HG02943 (cell line): ENCODE measurements at regions not wholly inside any gene's neighbourhood (a gene's known extent, or its start where the extent isn't known, plus 50 kb on each side); places are given as distances from the start of the nearest gene placed in this dataset.

Source experiments
- ATAC-seq: cut with Tn5 transposase; IDR thresholded peaks from one replicate; pipeline ENCODE4 v1.9.1; 2021; ENCODE audit warnings: mild to moderate bottlenecking, low read depth, moderate library complexity; ENCODE audit not compliant: unreplicated experiment

DNA sequence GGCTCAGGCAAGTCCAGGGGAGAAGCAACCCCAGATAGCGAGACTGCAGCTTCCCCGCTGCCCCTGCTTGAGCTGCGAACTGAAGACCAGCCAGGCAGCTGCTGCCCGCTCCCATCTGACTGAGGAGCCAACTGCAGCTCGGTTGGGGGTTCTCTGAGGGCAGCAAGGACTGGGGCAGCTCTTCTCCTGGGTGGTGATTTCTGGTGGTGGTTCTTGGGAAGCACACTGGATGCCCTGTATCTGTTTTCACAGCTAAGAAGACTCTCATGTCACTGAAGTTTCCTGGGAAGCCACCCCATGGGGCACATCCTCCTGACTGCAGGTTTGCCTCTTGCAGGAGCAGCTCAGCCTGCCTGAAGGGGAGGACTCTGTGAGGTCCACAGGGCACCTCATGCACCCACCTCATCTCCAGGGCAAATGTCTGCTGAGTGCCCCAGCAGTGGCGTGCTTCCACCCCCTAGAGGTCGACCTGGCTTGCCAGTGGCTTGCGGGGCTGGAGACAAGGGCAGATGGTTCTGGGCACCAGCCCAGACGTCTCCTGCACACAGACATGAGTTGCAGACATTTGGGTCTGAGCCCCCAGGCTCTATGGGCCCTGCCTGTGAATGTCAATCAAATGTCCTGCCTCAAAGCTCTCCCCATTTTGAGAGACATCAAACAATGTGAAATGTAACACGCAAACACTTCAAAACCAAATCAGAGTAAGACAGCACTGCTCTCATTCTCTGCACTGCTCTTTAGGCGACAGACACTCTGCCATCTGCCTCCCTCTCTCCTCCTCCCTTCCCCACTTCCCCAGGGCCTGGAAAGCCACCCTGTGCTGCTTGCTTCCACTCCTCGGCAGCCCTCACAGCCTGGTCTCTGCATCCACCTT lies 800.9 kb downstream of the BRD1 start:
- no peak for ATAC-seq

DNA sequence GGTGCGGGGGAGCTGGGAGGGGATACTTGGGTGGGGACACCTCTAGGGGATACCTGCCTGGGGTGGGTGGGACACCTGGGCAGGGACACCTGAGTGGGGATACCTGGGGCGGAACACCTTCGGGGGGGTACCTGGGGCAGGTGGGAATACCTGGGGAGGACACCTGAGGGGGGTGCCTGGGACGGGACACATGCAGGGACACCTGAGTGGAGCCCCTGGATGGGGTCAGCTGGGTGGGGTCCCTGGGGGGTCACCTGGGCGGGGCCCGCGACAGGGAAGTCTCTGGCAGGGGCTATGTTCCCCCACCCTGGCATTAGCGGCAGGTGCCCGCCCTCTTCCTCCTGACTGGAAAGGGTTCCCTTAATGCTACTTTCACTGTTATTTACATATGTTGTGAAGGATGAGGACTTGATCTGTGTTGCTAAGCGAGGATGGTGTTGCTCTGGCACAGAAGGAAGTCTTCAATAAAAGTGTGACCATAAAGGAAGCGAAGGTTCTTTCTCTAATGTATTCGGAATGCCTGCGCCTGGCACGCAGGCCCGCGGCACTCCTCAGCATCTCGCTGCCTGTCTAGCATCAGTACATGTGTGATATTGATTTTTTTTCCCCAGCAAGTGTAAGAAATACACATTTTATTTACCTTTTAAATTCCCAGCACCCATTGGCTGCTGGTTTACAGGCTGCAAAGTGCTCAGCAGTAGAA lies 801.7 kb downstream of the BRD1 start:
- no peak for ATAC-seq

DNA sequence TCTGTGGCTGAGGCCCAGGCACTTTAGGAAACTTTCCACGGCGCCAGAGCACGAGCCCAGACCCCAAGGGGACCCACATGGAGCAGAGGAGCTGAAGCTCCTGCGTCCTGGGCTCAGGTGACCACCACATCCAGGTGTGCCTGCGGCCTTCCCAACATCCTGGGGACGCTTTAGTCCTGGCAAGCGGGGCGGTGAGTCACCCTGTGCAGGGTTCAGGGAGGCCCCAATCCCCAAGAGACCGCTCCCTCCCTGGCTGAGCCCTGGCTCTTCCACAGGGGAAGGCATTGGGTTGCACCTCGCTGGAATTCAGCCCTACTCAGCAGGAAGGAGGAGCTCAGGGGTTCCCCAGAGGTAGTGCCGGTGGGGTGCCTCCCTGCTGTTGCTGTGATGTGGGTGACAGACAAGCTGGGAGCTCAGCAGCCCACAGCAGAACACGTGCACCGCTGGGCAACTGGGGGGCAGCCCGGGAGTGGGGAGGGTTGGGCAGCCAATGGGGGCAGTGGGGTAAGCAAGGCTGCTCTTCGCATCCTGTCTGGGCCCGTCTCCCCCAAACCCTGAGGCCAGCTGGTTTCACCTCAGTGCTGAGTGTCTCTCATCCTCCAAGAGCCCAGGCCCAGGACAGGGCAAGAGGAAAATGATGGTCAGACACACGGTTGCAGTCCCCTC lies 802.8 kb downstream of the BRD1 start:
- no peak for ATAC-seq

DNA sequence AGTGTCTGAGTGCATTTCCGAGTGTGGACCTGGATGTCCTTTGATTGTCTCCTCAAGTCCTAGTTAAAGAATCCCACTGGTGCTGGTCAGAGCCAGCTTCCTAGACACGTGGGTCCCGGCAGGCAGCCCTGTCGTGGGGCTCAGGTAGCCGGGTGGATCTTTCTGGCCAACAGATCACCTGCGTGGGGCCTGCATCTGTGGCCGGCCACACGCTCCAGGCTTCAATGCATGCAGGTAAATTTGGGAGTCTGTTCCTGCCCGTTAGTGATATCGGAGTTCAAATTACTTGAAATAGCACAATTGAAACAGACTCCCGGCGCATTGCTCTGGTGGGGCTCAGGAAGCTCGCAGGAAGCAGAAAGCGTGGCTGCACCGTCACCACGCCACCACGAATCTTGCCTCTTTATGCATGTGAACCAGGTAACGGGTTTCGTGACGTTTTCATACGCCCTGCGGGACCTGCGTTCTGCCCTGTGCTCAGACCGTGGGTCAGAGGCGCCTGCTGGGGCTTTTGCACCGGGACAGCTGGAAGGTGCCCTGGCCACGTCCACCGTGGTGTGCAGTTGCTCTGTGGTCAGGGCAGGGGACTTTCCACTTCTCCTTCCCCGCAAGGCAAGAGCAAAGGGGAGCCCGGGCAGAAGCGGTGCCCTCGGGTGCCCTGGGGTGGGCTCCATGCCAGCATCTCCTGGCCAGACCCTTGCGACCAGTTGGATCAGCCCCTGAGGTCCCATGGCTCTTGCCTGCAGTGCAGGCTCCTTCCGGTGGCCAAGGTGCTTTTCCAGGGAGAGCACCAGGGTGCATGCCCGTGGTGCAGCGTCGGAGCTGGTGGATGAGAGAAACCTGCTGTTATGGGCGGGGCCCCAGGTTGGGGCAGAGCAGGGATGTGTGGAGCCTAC lies 803.5 kb downstream of the BRD1 start:
- ATAC-seq, result no peak

DNA sequence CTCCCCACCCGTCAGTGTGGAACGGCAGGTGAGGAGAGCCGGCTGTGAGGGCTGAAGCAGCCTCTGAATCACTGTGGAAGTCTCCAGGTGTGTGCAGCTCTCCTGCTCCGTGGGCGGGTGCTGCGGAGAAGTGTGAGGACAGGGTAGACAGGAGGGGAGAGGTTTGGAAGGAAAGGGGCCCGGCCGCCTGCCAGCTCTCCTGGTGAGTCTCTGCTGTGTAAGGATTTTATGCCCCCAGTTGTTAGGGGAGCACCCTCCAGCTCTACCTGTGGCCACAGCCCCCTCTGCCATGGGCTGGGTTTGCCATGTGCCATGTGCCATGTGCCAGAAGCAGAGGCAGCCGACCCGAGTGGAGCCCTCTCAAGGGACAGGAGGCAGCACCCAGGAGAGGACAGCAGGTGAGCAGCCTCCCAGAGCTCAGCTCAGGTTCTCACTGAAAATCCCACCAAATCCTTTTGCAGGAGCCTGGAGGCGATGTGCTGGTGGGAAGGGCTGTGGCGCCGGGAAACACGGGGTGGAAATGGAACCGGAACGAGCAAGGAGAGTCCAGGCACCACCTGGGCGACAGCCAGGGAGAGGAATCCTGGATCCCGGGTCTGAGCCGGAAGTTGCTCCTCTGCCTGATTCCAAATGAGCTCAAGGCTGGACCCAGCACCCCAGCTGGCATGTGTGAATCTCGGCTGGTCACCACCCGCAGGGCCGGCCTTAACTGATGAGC lies 804.4 kb downstream of the BRD1 start:
- ATAC-seq, result no peak

DNA sequence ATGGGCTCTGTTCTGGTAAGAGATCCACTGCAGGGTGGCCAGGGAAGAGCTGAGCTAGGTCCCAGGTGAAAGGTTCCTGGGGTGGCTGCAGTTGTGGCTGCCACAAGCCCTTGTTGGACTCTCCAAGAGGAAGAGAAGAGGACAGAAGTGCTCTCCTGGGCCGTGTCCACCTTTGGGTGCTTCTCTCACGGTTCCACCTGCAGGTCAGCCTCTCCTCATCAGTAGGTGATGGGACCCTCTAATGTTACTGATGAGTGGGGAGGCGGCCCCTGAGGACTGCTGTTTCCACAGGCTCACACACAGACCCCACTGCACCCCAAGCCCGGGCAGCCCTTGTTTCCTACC lies 804.9 kb downstream of the BRD1 start:
- no peak for ATAC-seq

DNA sequence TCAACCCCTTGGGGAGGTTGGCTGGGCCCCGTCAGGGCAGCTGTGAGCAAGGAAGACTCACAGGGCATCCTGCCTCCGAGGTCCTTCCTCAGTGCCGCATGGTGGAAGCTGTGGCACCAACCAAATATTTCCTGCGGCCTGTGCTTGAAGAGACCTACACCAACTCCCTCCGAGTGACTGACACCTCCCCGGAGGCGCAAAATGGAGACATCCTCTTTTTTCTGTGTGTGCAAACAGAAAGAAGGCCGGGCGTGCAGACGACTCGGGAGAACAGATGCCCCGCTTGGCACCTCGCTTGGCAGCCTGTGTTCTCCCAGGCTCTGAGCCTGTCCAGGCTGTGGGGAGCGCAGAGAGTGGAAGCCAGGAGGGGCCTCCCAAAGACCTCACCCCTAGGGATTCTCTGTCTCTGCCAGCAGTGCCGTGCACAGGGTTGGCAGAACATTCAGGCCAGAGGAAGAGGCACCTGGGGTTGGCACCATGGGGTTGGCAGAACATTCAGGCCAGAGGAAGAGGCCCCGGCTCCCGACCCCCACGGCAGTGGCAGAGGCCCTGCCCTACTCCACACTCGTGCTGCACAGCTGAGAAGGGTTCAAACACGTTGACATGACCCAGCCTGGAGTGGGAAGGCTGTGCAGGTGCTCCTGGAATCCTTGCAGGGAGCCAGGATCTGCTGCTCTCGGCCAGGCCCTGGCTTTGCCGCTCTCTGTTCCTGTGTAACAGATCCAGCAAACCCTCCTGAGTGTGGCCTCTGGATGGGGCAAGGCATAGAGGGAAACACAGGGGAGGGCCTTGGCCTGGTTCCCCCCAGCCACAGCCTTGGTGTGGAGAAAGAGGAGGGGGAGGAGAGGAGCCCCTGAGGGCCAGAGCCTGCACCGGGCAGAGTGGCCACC lies 805.5 kb downstream of the BRD1 start:
- ATAC-seq, result no peak

DNA sequence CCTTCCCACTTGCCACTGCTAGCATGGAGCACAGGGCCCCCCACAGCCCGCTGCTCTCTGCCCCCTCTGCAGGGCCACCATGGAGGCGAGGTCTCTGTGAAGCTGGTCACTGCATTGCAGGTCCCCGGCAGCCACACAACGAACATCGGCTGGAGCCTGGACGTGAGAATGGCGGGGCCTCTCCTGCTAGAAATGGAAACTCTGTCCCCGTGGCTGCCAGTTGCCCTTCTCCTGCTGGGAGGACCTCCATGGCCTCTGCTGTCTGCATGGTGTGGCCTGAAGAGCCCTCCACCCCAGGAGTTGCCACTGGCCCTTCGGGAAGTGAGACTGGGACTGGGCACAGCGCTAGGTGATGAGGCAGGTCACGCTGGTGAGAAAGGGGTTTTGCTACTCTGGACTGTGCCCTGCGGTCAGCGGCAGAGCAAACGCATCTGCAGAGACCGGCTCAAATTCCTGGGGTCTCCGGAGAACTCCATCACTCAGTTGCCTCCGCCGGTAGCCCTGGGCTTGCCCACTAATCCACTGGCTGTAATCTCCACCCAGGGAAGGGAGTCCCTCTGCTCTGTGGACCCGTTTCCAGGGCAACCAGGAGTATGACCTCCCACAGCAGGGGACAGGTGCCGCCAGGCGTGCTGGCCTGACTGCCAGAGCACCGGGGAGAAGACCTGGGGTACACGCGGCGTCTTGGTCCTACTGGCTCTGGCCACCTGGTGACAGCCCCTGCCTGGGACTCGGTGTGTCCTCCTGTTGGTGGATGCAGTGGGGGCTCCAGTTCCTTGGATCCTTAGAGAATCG lies 806.3 kb downstream of the BRD1 start:
- no peak for ATAC-seq

DNA sequence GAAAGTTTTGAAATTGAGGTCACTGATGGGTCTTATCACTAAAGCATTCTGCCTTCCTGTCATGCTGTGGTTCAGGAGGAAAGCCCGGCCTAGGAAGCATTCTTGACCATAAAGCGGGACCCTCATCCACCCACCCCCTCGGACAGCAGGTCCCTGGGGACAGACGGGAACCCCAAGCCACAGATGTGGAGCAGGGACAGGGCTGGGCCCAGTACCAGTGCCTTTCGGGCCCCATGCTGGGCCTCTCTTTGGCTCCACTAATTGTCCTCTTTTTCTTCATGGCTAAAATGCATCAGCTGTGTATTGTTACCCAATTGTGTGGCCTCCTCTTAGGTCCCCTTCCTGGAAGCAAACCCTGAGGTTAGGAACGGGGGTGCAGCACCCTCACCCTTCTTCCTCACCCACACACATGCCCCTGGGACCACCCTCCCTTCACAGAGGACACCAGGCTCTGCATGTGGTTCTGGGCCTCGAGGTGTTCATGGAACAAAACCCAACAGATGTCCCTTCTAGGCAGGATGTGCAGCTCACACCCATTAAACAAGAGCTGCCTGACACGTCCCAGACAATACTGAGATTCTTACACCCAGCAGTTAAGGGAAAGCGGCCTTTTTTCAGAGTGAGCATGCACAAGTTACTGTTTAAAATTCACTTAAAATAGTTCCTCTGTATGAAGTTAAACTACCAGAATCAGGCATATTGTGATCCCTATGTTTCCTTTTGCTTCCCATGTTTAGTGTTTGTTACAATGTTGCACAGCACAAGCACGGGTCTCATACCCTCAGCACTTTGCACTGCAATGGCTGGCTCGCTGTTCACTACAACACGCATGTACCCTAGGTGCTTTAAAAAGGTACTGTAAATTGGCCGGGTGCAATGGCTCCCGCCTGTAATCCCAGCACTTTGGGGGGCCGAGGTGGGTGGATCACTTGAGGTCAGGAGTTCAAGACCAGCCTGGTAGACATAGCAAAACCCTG lies 807.6 kb downstream of the BRD1 start:
- no peak for ATAC-seq

DNA sequence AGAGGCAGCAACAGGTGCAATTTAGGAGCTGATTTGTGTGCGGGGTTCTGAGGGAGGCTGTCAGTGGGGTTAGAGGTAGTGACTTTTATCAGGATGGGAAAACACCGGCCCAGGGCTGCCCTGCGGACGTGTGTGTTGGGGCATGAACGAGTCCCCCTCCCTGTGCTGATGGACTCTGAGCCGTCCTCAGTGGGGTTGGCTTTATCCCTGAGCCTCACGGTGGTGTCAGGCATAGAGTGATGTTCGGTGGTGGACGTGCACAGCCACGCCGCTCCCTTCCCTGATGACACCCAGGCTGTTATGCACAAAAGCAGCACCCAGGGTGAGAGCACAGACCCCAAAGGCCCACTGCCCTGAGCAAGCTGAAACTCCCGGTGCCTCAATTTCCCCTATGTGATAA lies 809.1 kb downstream of the BRD1 start:
- no peak for ATAC-seq

DNA sequence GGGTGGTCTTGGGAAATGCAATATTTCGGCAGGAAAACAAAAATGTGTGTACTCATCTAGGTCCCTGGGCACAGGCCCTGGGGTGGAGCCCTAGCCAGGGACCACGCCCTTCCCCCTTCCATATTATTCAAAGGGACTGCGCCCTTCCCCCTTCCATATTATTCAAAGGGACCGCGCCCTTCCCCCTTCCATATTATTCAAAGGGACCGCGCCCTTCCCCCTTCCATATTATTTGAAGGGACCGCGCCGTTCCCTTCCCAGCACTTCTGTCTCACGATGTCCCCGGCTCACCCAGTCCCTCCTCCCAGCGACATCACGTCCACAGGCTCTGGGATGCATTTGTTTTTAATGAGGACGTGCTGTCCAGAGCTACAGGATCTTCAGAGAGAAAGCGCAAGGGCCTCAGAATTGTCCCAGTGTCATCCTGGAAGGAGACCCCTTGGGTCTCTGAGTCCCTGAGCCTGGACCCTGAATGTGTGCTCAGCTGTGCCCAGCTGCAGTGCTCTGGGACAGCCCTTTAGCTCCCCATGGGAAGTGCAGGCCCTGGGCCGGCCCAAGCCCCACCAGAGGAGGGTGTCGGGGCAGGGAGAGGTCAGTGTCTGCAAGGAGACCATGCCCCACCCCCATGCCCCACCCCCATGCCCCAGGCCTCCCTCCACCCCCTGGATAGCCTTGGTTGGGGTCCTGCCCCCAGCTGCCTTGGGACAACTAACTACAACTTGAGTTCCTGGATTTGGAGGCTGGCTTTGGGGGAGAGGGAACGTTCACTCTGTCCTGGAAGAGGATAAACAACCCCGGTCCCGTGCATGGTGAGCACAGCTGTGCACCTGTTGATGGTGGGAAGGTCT lies 810.0 kb downstream of the BRD1 start:
- no peak for ATAC-seq

DNA sequence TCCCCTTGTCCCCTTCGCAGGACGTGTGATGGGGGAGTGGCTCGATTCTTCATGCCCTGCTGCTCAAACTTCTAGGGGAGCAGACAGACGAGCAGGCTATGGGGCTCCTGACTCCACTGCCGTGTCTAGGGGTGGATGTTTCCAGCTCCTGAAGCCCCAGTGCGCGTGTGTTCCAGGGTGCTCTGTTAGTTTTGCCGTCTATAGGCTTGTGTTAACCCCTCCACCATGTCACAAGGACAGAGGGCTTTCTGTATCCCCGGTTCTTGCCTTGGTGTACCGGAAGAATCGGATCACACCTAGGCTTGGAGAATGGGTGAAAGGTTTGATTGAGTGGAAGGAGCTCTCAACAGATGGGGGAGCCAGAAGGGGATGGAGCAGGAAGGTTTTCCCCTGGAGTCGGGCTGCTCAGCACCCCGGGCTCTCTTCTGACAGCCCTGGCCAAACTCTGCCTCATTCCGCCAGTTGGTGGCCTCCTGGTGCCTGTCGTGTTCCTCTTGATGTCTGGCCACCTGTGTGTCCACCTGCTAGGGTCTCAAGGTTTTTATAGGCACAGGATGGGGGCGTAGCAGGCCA lies 810.7 kb downstream of the BRD1 start:
- ATAC-seq, result no peak

DNA sequence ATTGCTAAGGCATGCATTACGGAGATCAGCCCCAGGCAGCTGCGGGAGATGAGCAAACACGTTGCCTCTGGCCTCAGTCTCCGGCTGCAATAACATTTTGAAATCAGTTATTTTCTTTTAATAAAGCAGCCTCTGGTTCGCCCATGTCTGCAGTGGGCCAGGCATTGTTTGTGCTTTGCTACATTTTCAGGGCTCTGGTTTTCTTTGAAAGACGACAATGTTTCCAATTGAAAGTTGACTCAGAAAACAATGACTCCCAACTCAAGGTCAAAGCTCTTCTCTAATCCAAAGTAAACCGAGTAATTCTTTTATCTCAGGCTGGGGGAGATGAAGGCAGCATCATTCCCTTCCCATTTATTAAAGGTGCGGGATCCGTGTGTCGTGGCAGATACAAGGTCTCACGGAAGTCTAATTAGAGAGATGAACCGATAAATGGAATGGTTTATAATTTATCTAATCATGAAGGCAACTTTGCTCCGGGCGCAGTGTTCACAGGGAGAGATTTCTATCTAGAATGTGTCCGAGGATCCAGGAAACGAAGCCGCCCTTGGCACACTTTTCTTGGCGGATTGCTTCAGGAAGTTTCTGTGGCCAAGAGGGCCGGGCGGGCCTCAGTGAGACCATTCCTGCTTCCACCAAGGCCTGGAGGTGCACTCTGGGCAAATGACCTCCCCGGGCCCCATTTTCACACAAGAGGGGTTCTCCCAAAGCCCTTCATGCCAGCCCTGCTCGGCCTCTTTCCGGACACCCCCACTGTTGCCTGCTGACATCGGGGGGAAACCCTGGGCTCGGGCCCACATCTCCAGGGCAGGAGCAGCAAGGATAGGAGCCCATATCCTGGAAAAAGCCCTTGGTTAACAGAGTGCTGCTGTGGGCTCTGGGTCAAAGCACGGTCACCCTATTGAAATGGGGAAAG lies 811.4 kb downstream of the BRD1 start:
- no peak for ATAC-seq

DNA sequence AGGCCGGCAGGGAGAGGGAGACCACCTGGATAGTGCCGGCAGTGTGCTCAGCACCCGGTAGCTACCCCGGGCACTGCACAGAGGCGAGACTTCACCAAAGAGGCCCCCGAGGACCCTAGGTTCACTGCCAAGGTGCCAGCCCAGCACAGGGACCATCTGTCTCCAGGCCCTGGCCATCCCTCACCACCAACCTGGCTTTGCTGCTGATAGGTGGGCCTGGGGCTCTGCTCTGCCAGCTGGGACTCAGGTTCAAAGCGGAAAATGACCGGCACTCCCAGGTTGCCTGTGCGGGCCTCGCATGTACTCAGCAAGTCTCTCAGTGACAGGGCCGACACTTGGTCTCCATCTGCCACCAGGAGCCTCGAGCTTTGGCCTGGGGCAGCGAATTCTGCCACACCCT lies 812.2 kb downstream of the BRD1 start:
- ATAC-seq, result no peak
